ENCODE measurements at regions not wholly inside any gene's neighbourhood (a gene's known extent, or its start where the extent isn't known, plus 50 kb on each side); places are given as distances from the start of the nearest gene placed in this dataset.

- no peaks in the 10 kb centered on the region for H3K27me3 Mint-ChIP-seq (ENCODE audit: low read depth, unreplicated experiment)
- no peak overlapping the region for H3K4me3 Mint-ChIP-seq (ENCODE audit: unreplicated experiment)
These were observed 526.1 kb downstream of the TLR4 start for GRCh38 chr9:118230329-118230728.

GRCh38 chr9:118236625-118237024 lies 532.4 kb downstream of the TLR4 start:
- no peaks in the 10 kb centered on the region for H3K79me2 ChIP-seq (ENCODE audit: insufficient read depth, low read length)
- FAIRE-seq, result no peak
- no peaks in the 10 kb centered on the region for H3K4me1 Mint-ChIP-seq (ENCODE audit: low read depth, unreplicated experiment)
- H3K27ac ChIP-seq (ENCODE audit: low read depth, low read length), result no peak overlapping the region
- no peaks in the 10 kb centered on the region for H3K36me3 Mint-ChIP-seq (ENCODE audit: low read depth, unreplicated experiment)
- TF ChIP-seq EZH2 (IDR thresholded peaks at IDR 0.05; ENCODE audit: insufficient read depth, low read length), result no peak
- H3K27me3 ChIP-seq (ENCODE audit: insufficient read depth, low read length), result no peaks in the 10 kb centered on the region
- DNase-seq (ENCODE audit: low read depth), result no peak
- H3K9ac ChIP-seq (ENCODE audit: low read length), result no peak overlapping the region
- H3K27me3 Mint-ChIP-seq (ENCODE audit: low read depth, unreplicated experiment), result no peaks in the 10 kb centered on the region
- no peak overlapping the region for H2AFZ ChIP-seq (ENCODE audit: low read depth, low read length)
- H3K9me3 ChIP-seq (ENCODE audit: insufficient read depth, low read depth, low read length), result no peaks in the 10 kb centered on the region
- H3K4me3 ChIP-seq (ENCODE audit: insufficient read depth, low read depth, low read length), result no peak overlapping the region
- H3K4me1 ChIP-seq (ENCODE audit: insufficient read depth, low read length), result no peaks in the 10 kb centered on the region
- H3K4me2 ChIP-seq (ENCODE audit: low read length), result no peak overlapping the region
- H4K20me1 ChIP-seq (ENCODE audit: insufficient read depth, low read length), result no peaks in the 10 kb centered on the region
- H3K27ac Mint-ChIP-seq (ENCODE audit: unreplicated experiment), result no peak overlapping the region
- peaks cover 2% of the 10 kb centered on the region for H3K9me3 Mint-ChIP-seq (ENCODE audit: unreplicated experiment)
- H3K4me3 Mint-ChIP-seq (ENCODE audit: unreplicated experiment), result no peak overlapping the region
- no peaks in the 10 kb centered on the region for H3K36me3 ChIP-seq (ENCODE audit: insufficient read depth, low read length)

More at GRCh38 chr9:118230329-118230728, 526.1 kb downstream of the TLR4 start:
- Histone ChIP-seq H3K9me3 (ENCODE audit: insufficient read depth, low read depth, low read length) (no peaks in the 10 kb centered on the region), H3K9ac (ENCODE audit: low read length) (no peak overlapping the region), H3K4me1 (ENCODE audit: insufficient read depth, low read length) (no peaks in the 10 kb centered on the region), H3K4me3 (ENCODE audit: insufficient read depth, low read depth, low read length) (no peak overlapping the region), H2AFZ (ENCODE audit: low read depth, low read length) (no peak overlapping the region), H3K27me3 (ENCODE audit: insufficient read depth, low read length) (no peaks in the 10 kb centered on the region), H3K36me3 (ENCODE audit: insufficient read depth, low read length) (no peaks in the 10 kb centered on the region), H4K20me1 (ENCODE audit: insufficient read depth, low read length) (no peaks in the 10 kb centered on the region), H3K27ac (ENCODE audit: low read depth, low read length) (no peak overlapping the region), H3K79me2 (ENCODE audit: insufficient read depth, low read length) (no peaks in the 10 kb centered on the region), H3K4me2 (ENCODE audit: low read length) (no peak overlapping the region)
- Mint-ChIP-seq H3K9me3 (ENCODE audit: unreplicated experiment) (no peaks in the 10 kb centered on the region), H3K36me3 (ENCODE audit: low read depth, unreplicated experiment) (no peaks in the 10 kb centered on the region), H3K4me1 (ENCODE audit: low read depth, unreplicated experiment) (no peaks in the 10 kb centered on the region), H3K27ac (ENCODE audit: unreplicated experiment) (no peak overlapping the region)
- no peak for TF ChIP-seq EZH2 (IDR thresholded peaks at IDR 0.05; ENCODE audit: insufficient read depth, low read length)
- no peak for TF ChIP-seq CTCF (IDR thresholded peaks at IDR 0.05; ENCODE audit: insufficient read depth, low read depth, low read length)
- FAIRE-seq, result no peak
- DNase-seq (ENCODE audit: low read depth), result peak; percentile 75

DNA sequence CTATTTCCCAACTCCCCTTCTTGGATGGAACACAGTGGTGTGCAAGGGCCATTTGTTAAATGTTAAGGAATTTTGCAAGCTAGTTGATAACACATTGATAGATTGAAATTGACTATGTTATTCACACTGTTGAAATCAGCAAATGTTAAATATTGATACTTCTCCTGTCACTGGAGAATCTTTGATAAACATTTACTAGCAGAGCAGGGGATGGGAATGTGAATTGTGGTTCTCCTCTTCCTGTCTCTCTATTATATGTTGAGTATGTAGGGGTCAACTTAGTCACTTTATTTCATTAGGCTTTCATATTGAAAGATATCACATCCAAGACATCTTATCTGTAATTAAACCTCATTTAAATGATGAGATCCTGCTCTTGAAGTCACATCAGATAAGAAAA lies 533.9 kb downstream of the TLR4 start:
- H3K4me2 ChIP-seq (ENCODE audit: low read length), result no peak overlapping the region
- no peaks in the 10 kb centered on the region for H3K79me2 ChIP-seq (ENCODE audit: insufficient read depth, low read length)
- TF ChIP-seq EZH2 (IDR thresholded peaks at IDR 0.05; ENCODE audit: insufficient read depth, low read length), result no peak
- TF ChIP-seq CTCF (IDR thresholded peaks at IDR 0.05; ENCODE audit: insufficient read depth, low read depth, low read length), result no peak
- no peak overlapping the region for H3K4me3 Mint-ChIP-seq (ENCODE audit: unreplicated experiment)
- no peak overlapping the region for H2AFZ ChIP-seq (ENCODE audit: low read depth, low read length)
- H3K27me3 ChIP-seq (ENCODE audit: insufficient read depth, low read length), result no peaks in the 10 kb centered on the region
- DNase-seq (ENCODE audit: low read depth), result no peak
- H3K4me3 ChIP-seq (ENCODE audit: insufficient read depth, low read depth, low read length), result no peak overlapping the region
- H3K27ac Mint-ChIP-seq (ENCODE audit: unreplicated experiment), result no peak overlapping the region
- no peak for FAIRE-seq
- no peak overlapping the region for H3K9ac ChIP-seq (ENCODE audit: low read length)
- H3K27me3 Mint-ChIP-seq (ENCODE audit: low read depth, unreplicated experiment), result no peaks in the 10 kb centered on the region
- no peak overlapping the region for H3K27ac ChIP-seq (ENCODE audit: low read depth, low read length)
- no peaks in the 10 kb centered on the region for H3K36me3 ChIP-seq (ENCODE audit: insufficient read depth, low read length)
- no peaks in the 10 kb centered on the region for H3K9me3 ChIP-seq (ENCODE audit: insufficient read depth, low read depth, low read length)
- H3K9me3 Mint-ChIP-seq (ENCODE audit: unreplicated experiment), result peaks cover 3% of the 10 kb centered on the region
- H4K20me1 ChIP-seq (ENCODE audit: insufficient read depth, low read length), result no peaks in the 10 kb centered on the region
- no peaks in the 10 kb centered on the region for H3K4me1 ChIP-seq (ENCODE audit: insufficient read depth, low read length)
- no peaks in the 10 kb centered on the region for H3K4me1 Mint-ChIP-seq (ENCODE audit: low read depth, unreplicated experiment)
- H3K36me3 Mint-ChIP-seq (ENCODE audit: low read depth, unreplicated experiment), result no peaks in the 10 kb centered on the region

All from astrocyte (in vitro differentiated cells and primary cell).